Daoy (cell line): ENCODE measurements at regions not wholly inside any gene's neighbourhood (a gene's known extent, or its start where the extent isn't known, plus 50 kb on each side); places are given as distances from the start of the nearest gene placed in this dataset.

Experiments used
- DNase-seq: peaks from one replicate; pipeline ENCODE4 v3.0.0-alpha.2; 2015; ENCODE audit warnings: low read depth

- DNase-seq: no peak
Measured at GRCh38 chr1:244346972-244347618, 104.6 kb downstream of the ADSS2 start.

GRCh38 chr1:244347942-244348341, 103.8 kb downstream of the ADSS2 start:
- no peak for DNase-seq

- DNase-seq: peak; percentile 65
Measured at GRCh38 chr1:244349103-244349531, 102.6 kb downstream of the ADSS2 start.

- DNase-seq: no peak
Measured at GRCh38 chr1:244349581-244350001, 102.1 kb downstream of the ADSS2 start.

- DNase-seq: no peak
Measured at GRCh38 chr1:244350027-244350426, 101.7 kb downstream of the ADSS2 start.

GRCh38 chr1:244352156-244352830, 99.4 kb downstream of the ADSS2 start:
- no peak for DNase-seq

- peak; percentile 96 for DNase-seq
Measured at GRCh38 chr1:244353551-244354091, 98.1 kb downstream of the ADSS2 start.

- no peak for DNase-seq
Measured at GRCh38 chr1:244354810-244355278, 96.9 kb downstream of the ADSS2 start.

GRCh38 chr1:244356376-244356775, 95.3 kb downstream of the ADSS2 start:
- DNase-seq: no peak
